Astrocyte of the spinal cord (primary cell): ENCODE measurements at regions not wholly inside any gene's neighbourhood (a gene's known extent, or its start where the extent isn't known, plus 50 kb on each side); places are given as distances from the start of the nearest gene placed in this dataset.

Source experiments
- DNase-seq: peaks from one replicate; pipeline ENCODE4 v3.0.0; 2011; ENCODE audit warnings: low read depth, low spot score
- H3K4me3 ChIP-seq: 2 replicates; pipeline ENCODE4 v1.5.1; 2011; ENCODE audit warnings: low read depth, mild to moderate bottlenecking, low read length, moderate library complexity
- in situ Hi-C: cut with HindIII; loops from 2 replicates; pipeline ENCODE4 v1.10.0; 2017; ENCODE audit warnings: low sequenced_read_pairs
- TF ChIP-seq, protein P1 (sequence below): IDR thresholded peaks from 2 replicates; pipeline ENCODE4 v1.5.1; 2012; ENCODE audit warnings: low read depth, mild to moderate bottlenecking, low read length, inconsistent platforms

- TF ChIP-seq, protein P1, sequence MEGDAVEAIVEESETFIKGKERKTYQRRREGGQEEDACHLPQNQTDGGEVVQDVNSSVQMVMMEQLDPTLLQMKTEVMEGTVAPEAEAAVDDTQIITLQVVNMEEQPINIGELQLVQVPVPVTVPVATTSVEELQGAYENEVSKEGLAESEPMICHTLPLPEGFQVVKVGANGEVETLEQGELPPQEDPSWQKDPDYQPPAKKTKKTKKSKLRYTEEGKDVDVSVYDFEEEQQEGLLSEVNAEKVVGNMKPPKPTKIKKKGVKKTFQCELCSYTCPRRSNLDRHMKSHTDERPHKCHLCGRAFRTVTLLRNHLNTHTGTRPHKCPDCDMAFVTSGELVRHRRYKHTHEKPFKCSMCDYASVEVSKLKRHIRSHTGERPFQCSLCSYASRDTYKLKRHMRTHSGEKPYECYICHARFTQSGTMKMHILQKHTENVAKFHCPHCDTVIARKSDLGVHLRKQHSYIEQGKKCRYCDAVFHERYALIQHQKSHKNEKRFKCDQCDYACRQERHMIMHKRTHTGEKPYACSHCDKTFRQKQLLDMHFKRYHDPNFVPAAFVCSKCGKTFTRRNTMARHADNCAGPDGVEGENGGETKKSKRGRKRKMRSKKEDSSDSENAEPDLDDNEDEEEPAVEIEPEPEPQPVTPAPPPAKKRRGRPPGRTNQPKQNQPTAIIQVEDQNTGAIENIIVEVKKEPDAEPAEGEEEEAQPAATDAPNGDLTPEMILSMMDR, result no peak
- in situ Hi-C loops, result no loop called here
- H3K4me3 ChIP-seq, result no peak overlapping the region
- DNase-seq, result no peak
Observed at GRCh38 chr10:4326647-4327046, 499.4 kb upstream of the AKR1E2 start.

DNA sequence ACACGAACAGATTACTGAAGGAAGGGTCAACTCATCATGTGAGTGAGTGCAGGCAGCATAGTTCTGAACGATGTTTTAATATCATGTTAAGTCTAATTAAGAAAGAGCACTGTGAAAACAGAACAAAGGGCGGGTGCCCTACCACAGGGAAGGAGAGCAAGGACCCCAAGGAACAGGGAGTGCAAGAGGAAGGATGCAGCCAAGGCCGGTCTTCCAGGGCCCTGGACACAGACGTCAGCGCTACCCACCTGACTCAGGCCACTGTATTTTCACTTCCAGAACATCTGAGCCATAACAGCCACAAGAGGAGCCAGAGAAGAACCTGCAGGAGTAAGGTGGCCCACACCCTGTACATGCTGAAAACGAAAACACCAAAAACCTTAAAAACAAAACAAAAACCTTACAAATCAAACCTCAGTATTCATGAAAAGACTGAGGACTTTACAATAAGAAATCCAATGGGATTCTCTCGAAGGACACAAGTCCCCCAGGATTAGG is 506.1 kb upstream of the AKR1E2 start:
- in situ Hi-C loops, result no loop called here
- no peak for DNase-seq
- H3K4me3 ChIP-seq, result no peak overlapping the region
- TF ChIP-seq, protein P1, result no peak

DNA sequence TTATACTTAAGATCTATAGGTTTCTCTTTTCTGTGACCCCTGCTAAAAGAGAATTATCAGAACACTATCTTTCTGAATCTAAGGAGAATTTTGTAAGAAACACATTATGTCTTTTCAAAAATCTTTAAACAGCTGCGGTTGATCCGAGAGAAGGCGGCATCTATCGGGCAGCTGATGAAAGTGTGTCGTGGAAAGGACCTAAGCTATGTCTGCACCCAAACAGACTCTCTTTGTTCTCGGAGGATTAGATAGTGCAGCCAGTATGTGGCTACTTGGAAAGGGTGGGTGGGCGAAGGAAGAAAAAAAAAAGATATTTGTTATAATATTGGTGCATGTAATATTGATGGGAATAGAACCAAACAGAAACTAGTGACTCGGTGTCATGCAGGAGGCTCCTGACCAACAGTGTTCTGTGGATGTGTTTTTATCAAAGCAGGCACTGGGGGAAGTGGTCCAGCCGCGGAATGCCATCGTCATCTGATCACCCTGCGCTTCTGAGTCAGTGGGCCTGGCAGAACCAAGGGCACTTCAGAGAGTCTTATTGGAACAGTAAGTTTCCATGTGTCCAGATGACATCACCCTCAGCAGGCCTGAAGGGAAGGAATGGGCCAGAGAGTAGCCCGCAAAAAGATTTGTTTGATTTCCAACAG is 509.7 kb upstream of the AKR1E2 start:
- TF ChIP-seq, protein P1, result peak; percentile 7
- in situ Hi-C loops, result no loop called here
- DNase-seq, result peak; percentile 89
- no peak overlapping the region for H3K4me3 ChIP-seq

GRCh38 chr10:4315551-4315950 is 510.5 kb upstream of the AKR1E2 start:
- no peak overlapping the region for H3K4me3 ChIP-seq
- peak; percentile 87 for DNase-seq
- TF ChIP-seq, protein P1, result no peak

DNA sequence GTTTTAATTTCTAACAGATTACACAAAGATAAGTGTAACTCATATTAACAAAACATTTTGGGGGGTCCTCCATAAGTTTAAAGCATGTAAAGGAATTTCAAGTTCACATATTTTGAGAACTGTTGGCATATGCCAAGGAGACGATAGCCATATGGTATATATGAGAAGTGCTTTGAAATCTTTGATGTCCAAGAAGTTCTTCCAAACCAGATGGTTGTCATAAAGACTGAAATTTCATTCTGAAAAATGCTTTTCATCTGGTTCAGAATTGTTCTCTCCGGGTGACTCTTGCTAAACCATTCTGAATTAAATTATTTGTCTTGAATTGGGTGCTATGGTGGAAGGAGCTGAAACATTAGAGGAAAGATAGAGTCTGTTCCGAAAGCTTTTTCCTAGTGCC is 513.0 kb upstream of the AKR1E2 start:
- no peak for DNase-seq
- TF ChIP-seq, protein P1, result no peak
- in situ Hi-C loops, result no loop called here
- H3K4me3 ChIP-seq, result no peak overlapping the region

More at GRCh38 chr10:4315551-4315950, 510.5 kb upstream of the AKR1E2 start:
- in situ Hi-C loops, result no loop called here

- DNase-seq, result peak; percentile 12
- TF ChIP-seq, protein P1, result no peak
- H3K4me3 ChIP-seq, result no peak overlapping the region
- in situ Hi-C loops, result no loop called here
Observed at GRCh38 chr10:4312051-4312835, 513.8 kb upstream of the AKR1E2 start.
